ENCODE measurements at regions not wholly inside any gene's neighbourhood (a gene's known extent, or its start where the extent isn't known, plus 50 kb on each side); places are given as distances from the start of the nearest gene placed in this dataset.
"Not testable (repeated sequence)": the region's sequence is repeated elsewhere in the genome, so short reads cannot be mapped to it uniquely, and the experiment has no call there.

DNA sequence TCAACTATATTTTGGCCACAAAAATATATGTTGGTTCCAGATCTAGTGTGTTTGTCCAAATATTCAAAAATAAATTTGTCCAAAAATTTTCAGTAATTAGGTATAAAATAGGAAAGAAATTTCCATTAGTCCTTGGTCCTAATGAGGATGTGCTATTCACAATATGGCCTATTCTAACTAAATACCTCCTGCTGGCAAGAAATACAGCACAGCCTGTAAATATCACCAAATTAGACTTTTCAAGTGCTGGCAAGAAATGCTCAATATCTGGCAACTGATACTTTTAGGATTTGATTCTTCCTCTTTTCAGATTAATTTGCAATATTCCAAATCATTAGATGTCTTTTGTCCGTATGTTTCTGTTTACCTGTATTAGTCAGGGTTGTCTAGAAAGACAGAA, 1446.2 kb downstream of the LRFN5 start:
- DNase-seq (ENCODE audit: low read depth), result no peak

DNA sequence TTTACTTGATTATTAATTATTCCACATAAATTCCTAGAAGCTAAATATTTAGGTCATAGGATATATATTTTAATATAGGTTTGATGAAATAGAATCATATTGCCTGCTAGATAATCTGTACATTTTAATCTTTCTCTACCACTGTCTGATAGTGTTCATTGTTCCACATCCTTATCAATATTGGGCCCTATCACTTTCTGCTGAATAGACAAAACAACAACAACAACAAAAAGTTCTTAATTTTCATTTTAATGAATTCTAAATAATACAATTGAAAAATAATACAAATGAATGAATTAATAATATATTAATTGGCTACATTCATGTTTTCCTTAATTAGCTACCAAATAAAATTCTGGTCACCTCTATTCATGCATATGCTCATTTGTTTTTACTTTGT, 1437.2 kb downstream of the LRFN5 start:
- DNase-seq (ENCODE audit: low read depth), result no peak

DNA sequence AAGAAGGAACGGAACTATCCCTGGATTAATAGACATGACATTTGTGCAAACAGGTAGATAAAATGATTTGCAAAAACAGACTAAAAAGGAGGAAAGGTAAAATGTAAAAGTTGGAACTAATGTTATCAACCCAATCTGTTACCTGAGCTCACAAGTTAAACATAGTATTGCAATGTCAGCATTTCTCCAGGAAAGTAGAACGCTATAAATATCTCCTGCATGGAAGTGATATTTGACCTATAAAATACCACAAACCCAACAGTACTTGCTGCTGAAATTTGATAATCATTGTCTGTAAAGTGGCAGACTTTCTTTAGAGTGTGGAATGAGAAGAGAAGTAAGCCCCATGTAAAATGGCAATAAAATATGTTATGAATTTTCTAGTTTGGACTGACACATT, 1435.7 kb downstream of the LRFN5 start:
- no peak for DNase-seq (ENCODE audit: low read depth)

DNA sequence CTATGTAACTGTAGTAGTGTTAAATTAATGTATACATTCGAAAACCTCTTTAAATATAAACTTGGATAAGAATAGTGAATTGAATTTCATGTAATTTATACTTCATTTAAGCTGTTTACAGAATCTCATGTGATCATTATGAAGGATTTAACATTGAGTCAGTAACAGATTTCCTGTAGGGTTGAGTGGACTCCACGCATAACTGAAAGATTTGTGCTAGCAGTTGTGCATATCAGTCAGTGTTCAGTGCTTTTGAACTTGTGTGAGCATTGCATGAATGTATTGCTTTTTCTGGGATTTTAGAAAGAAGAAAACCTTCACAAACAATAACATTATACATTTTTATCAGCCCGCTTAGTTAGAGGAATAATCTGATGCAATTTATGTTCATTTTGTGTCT, 1435.3 kb downstream of the LRFN5 start:
- DNase-seq (ENCODE audit: low read depth), result no peak

DNA sequence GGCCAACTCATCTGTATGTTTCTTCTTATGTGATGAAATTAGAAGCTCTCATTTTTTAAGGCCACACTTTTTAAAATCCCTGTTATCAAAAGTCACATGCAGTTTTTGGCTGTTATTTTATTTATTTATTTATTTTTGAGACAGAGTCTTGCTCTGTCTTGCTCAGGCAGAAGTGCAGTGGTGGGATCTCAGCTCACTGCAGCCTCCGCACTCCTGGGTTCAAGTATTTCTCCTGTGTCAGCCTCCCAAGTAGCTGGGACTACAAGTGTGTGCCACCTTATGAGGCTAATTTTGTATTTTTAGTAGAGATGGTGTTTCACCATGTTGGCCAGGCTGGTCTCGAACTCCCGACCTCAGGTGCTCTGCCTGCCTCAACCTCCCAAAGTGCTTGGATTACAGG, 1434.5 kb downstream of the LRFN5 start:
- DNase-seq (ENCODE audit: low read depth), result no peak

DNA sequence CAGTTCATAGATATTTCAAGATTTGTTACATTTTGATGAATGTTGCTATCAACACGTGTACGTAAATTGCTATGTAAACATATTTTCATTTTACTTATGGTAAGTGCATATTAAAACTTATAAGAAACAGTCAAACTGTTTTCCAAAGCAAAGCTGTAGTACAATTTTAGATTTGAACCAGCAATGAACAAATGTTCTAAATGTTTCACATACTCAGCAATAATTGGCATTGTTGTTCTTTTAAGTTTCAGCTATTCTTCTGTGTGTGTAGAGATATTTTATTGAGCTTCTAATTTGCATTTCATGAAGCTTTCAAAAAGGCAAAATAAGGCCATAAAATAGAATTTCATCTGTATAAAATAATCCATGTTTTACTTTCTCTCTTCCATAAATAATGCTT, 1433.2 kb downstream of the LRFN5 start:
- DNase-seq (ENCODE audit: low read depth), result no peak

DNA sequence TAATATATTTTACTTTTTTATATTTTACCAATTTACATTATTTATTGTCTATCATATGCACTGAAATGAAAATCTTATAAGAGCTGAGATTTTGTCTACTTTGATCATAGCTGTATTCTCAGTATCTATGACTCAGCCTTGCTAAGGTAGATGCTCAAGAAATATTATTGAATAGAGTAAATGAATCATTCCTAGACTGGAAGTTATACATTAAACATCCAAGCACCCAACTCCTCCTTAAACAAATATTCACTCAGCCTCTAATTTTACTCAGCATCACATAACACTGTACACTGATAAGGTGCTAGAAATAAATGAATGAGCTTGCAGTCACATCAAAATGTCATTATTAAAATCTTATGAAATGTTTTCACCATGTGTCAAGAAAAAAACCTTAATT, 1424.9 kb downstream of the LRFN5 start:
- no peak for DNase-seq (ENCODE audit: low read depth)

DNA sequence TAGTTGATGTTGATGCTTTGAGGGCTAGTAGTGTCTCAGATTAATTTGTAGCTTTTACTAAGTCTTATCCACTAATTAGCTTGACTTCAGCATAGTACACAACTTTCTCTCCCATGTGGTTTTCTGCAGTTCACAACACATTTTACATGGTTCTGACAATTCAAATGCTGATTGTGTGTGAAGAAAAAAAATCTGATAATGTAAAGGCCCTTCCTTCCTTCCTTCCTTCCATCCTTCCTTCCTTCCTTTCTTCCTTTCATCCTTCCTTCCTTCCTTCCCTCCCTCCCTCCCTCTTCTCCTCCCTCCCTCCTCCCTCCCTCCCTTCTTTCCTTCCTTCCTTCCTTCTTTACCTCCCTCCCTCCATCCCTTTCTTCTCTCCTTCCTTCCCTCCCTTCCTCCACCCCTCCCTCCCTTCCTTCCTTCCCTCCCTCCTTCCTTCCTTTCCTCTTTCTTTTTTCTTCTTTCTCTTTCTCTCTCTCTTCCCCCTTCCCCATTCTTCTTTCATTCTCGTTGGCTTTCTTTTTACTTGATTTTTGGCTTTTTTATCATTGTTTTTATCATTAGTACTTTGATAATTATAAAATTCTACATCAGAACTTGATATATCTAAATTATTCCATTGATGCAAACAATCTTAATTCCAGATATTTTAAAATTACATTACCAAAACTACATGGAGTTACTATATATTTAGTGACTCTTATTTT, 1415.6 kb downstream of the LRFN5 start:
- DNase-seq (ENCODE audit: low read depth), result no peak

DNA sequence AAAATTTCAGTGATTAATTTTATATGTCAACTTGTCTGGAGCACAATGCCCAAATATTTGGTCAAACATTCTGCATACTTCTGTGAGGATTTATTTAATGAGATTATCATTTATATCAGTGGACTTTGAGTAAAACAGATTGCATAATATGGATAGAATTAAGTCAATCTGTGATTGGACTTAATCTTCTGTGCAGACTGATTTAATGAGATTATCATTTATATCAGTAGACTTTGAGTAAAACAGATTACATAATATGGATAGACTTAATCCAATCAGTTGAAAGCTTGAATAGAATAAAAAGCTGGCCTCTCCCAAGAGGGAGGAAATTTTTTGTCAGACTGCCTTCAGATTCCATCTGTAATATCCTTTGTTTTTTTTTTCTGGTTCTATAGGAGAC, 1413.2 kb downstream of the LRFN5 start:
- DNase-seq (ENCODE audit: low read depth), result no peak

DNA sequence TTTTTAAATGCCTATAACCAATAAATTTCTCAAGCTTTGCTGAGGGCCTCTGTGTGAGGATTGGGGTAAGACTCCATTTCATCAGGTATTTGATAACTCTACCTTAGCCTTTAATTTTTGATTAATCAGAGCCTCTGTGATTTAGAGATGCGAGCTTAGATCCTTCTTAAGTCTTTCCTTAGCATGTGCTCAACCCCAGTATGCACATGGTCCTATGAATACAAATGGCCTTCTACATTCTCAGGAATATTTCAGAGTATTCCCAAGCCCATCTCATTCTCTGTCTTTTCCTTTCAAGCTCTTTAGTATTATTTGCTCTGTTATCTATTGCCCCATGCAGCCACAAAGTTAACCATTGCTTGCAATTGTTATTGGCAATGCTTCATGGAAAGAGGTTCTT, 1407.7 kb downstream of the LRFN5 start:
- DNase-seq (ENCODE audit: low read depth), result no peak

DNA sequence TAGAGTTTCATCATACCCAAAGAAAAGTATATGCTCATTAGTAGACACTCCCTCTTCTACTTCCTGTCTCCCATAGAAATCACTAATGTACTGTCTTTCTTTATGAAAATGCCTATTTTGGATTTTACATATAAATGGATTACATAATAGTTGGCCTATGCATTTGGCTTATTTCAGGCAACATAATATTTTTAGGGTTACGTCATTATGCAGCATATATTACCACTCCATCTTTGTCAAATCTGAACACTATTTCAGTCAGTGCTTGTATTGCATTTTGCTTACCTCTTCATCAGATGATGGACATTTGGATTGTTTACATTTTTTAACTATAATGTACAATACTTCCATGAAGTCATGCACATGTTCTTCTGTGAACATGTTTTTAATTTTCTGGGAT, 1406.1 kb downstream of the LRFN5 start:
- DNase-seq (ENCODE audit: low read depth), result no peak

DNA sequence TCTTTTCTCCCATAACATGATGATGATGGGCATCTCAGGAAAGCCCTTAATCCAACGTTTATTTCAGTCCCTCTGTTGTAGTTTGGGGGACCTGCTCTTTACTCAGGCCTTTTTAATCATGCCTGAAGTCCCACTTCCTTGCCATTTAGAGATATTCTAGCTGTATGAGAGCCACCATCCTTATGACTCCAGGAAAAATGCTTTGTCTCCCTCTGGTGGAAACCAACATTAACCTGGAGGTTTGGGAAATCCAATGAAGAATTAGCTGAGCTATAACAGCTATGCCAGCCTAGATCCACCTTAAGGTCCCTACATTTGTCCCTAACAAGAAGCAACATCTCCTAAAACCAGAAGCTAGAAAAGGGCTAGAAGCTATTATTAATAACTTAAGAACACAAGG, 1399.1 kb downstream of the LRFN5 start:
- DNase-seq (ENCODE audit: low read depth), result no peak

DNA sequence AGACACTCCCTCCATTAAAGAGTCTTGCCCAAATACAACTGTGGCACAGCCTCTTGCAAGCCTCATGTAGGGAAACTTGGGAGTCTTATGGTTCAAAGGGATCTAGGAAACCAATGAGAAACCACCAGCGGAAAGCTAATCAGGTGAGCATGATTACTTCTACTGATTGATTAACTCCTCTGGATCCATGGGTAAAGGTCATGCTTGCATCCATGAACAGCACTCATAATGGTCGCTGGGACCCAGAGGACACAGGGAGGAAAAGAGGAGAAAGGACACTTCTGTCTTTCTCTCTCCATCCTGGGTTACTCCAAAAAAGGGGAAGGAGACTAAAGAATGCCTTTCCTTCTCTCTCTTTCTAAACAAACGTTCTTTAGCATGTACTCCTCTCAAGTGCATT, 1397.2 kb downstream of the LRFN5 start:
- DNase-seq (ENCODE audit: low read depth), result no peak

DNA sequence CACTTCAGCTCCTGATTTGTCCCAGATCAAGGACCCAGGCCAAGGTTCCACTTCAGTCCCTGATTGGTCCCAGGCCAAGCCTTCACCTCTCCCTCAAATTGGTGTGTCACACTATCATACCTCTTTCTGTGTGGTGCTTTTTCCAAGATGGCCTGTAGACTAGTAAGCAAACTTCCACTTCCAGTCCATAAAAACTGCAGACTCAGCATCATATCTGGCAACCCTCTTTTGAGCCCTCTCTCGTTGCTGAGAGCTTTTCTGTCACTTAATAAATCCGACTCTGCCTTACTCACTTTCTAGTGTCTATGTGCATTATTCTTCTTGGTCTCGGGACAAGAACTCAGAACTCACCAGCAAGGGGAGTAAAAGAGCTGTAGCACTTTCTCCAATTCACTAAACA, 1395.1 kb downstream of the LRFN5 start:
- DNase-seq (ENCODE audit: low read depth), result no peak

DNA sequence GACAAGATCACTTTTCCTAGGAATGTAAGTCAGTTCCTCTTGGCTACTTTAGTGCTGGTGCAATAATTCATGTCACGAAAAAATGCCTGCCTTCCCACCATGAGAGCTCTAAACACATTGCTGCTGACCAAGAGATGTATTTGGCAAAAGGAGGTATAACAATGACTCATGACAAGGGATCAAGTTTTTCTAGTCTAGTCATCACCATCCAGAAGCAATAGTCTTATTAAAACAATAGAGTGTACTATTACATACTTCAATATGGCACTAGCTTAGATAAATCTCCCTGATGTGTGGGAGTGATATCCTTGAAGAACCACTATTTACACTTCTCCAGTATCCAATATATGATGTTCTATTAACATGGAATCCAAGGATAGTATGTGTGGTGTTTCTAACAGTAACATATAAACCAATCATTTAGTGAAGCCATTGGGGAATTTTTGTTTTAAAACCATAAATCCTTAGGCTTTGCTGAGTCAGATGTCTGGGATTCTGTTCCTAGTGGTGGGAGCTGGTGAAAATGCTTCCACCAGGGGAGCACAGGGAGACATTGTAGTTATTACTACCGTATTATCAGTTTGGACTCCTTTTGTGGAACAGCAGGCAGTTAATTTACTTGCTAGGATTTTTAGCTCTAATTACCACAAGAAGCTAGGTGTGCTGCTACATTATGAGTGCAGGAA, 1387.5 kb downstream of the LRFN5 start:
- DNase-seq (ENCODE audit: low read depth), result no peak

DNA sequence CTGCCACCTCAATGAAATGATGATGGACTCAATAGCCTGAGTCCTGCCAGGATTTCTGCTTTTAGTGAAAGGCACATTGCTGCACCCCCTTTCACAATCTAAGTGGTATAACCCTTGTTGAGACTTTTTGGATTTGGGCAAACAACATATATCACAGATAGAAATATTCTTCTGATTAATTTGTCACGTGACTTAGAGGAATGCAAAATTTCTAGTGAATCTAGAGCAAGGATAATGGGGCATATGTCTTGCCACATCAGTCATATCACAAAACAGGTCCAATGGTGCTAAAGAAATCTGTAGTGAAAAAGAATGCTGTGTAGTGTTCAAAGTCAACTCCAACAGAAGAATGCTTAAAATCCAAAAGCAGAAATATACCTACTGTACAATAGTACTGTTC, 1386.3 kb downstream of the LRFN5 start:
- DNase-seq (ENCODE audit: low read depth), result no peak

DNA sequence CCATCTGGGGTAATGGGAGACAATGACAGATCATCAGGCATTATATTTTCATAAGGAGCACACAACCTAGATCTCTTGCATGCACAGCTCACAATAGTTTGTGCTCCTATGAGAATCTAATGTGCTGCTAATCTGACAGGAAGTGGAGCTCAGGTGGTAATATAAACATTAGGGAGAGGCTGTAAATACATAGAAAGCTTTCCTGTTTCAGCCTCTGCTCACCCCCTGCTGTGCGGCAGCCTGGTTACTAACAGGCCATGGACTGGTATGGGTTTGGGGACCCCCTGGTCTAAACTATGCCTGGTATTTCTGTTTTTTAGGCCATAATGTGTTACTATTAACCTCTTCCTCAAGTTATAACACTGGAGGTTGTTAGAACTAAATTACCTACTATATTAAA, 1373.7 kb downstream of the LRFN5 start:
- DNase-seq (ENCODE audit: low read depth), result no peak

DNA sequence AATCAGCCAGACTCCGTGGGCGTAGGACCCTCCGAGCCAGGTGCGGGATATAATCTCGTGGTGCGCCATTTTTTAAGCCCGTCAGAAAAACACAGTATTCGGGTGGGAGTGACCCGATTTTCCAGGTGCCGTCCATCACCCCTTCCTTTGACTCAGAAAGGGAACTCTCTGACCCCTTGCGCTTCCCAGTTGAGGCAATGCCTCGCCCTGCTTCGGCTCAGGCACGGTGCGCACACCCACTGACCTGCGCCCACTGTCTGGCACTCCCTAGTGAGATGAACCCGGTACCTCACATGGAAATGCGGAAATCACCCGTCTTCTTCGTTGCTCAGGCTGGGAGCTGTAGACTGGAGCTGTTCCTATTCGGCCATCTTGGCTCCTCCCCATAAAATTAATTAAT, 1366.5 kb downstream of the LRFN5 start:
- not testable (repeated sequence) for DNase-seq (ENCODE audit: low read depth)

DNA sequence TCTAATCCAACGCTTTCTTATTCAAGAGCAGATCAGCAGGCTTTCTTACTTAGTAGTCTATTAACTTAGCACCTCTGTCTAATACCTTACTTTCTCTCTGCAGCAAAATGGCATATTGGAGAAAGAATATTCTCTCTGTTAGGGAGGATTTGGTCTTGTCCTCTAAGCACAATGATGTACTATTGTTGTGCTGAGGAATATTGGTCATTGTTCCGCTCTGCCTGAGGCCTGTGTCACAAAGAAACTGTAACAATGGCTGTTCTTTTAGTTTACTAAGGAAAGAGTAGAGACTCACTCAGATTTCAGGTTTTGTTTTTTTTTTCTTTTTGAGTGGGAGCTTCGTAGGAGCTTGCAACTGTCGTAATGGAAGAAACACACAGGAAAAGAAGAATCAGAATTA, 1358.8 kb downstream of the LRFN5 start:
- DNase-seq (ENCODE audit: low read depth), result no peak

DNA sequence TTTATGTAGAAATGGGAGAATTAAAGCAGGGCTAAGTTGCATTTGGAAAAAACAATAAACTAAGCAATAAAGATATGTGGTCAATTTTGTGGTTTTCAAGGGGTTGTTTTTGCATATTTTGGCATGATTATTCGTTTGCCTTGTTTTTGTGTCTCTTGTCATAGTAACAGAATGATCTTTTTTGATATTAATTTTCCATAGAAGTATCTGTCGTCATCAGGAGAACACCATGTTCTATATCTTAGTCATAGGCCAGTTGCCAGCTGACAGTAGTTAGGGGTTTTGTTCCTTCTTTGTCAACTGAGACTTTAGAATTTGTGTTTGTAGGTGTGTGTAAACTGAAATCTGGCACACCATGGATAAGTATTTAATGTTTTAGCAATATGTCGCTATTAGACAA, 1354.8 kb downstream of the LRFN5 start:
- no peak for DNase-seq (ENCODE audit: low read depth)

DNA sequence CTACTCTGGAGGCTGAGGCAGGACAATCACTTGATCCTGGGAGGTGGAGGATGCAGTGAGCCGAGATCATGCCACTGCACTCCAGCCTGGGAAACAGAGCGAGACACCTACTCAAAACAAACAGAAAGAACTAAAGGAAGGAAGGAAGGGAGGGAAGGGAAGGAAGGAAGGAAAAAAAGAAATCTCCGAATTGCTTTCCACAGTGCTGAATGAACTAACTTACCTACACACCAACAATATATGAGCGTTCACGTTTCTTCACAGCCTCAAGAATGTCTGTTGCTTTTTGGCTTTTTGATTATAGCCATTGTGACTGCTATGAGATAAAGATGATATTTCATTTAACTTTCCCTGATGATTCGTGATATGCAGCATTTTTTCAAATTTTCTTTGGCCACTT, 1343.7 kb downstream of the LRFN5 start:
- DNase-seq (ENCODE audit: low read depth), result no peak

DNA sequence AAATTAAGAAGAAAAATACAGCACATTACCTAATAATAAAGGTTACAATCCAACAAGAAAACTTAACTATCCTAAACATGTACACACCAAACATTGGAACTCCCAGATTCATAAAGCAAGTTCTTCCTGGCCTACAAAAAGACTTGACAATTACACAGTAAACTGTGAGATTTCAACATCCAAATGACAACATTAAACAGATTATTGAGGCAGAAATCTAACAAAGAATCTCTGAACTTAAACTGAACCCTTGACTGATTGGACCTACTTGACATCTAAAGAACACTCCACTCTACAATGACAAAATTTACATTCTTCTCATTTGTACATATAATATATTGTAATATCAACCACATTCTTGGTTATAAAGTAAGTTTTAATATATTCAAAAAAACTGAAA, 1341.3 kb downstream of the LRFN5 start:
- no peak for DNase-seq (ENCODE audit: low read depth)

DNA sequence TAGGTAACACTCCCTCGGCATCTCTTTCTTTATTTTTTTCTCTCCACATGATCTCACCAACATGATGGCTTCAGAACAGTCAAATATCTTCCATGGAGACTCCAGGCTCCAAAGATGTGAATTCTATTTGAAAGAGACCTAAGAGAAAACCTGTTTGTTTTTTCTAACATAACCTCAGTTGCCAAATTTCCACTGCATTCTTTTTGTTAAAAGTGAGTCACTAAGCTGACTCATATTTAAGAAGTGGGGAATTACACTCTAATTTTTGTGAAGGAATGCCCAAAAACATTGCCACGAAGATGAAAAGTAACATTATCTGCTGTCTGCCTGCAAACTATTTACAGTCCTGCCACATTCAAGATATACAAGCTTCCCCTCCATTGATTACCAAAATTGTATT, 1337.6 kb downstream of the LRFN5 start:
- no peak for DNase-seq (ENCODE audit: low read depth)

DNA sequence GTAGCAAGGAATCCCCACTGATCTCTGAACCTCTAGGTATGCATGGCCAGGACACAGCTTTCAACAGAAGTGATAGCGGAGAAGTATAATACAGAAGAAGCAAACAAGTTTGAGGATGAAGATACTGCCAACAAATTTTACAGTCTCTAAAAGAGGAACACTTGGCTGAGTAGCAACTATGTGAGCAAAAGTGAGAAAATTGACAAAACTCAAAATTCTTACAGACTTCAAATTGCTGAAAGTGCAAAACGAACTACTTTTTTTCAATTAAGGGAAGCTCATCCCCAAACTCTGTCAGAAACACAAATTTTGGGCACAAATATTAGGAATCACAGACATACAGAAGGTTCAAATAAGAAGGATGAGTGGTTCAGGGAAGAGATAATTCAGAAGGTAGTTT, 1324.6 kb downstream of the LRFN5 start:
- DNase-seq (ENCODE audit: low read depth), result no peak
